Neural progenitor cell (in vitro differentiated cells): ENCODE measurements at regions not wholly inside any gene's neighbourhood (a gene's known extent, or its start where the extent isn't known, plus 50 kb on each side); places are given as distances from the start of the nearest gene placed in this dataset.
A peak's percentile ranks its signal among the peaks of the same experiment; 100 is the strongest.

ENCODE experiments used
- DNase-seq: peaks from one replicate; pipeline ENCODE4 v3.0.0-alpha.2; 2016; ENCODE audit warnings: low spot score
- H2AFZ ChIP-seq: fragments of 200-600 bp; sonication (generic); replicated peaks from 2 replicates; pipeline ENCODE4 v1.6.1; 2016; ENCODE audit warnings: antibody characterized with exemption
- H3F3A ChIP-seq: fragments of 200-600 bp; sonication (generic); 2 replicates; pipeline ENCODE4 v1.6.1; 2016; ENCODE audit warnings: antibody characterized with exemption, low read depth
- H3K27ac ChIP-seq: fragments of 200-600 bp; sonication (generic); 2 replicates; pipeline ENCODE4 v1.5.1; 2016; ENCODE audit warnings: mild to moderate bottlenecking
- H3K27me3 ChIP-seq: fragments of 200-600 bp; sonication (generic); 2 replicates; pipeline ENCODE4 v1.6.1; 2016; ENCODE audit warnings: mild to moderate bottlenecking, moderate library complexity
- H3K36me3 ChIP-seq: fragments of 200-600 bp; sonication (generic); 2 replicates; pipeline ENCODE4 v1.5.1; 2016
- H3K4me1 ChIP-seq: fragments of 200-600 bp; sonication (generic); 2 replicates; pipeline ENCODE4 v1.6.1; 2016; ENCODE audit warnings: mixed run types
- H3K4me2 ChIP-seq: fragments of 200-600 bp; sonication (generic); 2 replicates; pipeline ENCODE4 v1.6.1; 2016
- H3K4me3 ChIP-seq: fragments of 200-600 bp; sonication (generic); 2 replicates; pipeline ENCODE4 v1.5.1; 2016
- H3K79me2 ChIP-seq: fragments of 200-600 bp; sonication (generic); 2 replicates; pipeline ENCODE4 v1.6.1; 2016; ENCODE audit warnings: low read depth
- H3K9ac ChIP-seq: fragments of 200-600 bp; sonication (generic); 2 replicates; pipeline ENCODE4 v1.6.1; 2016
- H3K9me3 ChIP-seq: fragments of 200-600 bp; sonication (generic); 2 replicates; pipeline ENCODE4 v1.5.1; 2016; ENCODE audit warnings: low read depth
- H4K20me1 ChIP-seq: fragments of 200-600 bp; sonication (generic); 2 replicates; pipeline ENCODE4 v1.6.1; 2016; ENCODE audit warnings: low read depth
- H3K27ac Mint-ChIP-seq: 3 replicates; pipeline ENCODE4 v1.8.0; 2021; ENCODE audit warnings: mixed read lengths
- H3K27me3 Mint-ChIP-seq: 2 replicates; pipeline ENCODE4 v1.8.0; 2022; ENCODE audit warnings: low read depth, mild to moderate bottlenecking, inconsistent platforms, moderate library complexity, mixed read lengths; ENCODE audit not compliant: insufficient read depth
- H3K36me3 Mint-ChIP-seq: 3 replicates; pipeline ENCODE4 v1.8.0; 2021; ENCODE audit warnings: mixed read lengths
- H3K4me1 Mint-ChIP-seq: 3 replicates; pipeline ENCODE4 v1.8.0; 2021; ENCODE audit warnings: mixed read lengths
- H3K4me3 Mint-ChIP-seq: 3 replicates; pipeline ENCODE4 v1.8.0; 2021; ENCODE audit warnings: mild to moderate bottlenecking, moderate library complexity, mixed read lengths
- H3K9me3 Mint-ChIP-seq: 3 replicates; pipeline ENCODE4 v1.8.0; 2020; ENCODE audit warnings: mixed read lengths
- EZH2 ChIP-seq: fragments of 200-600 bp; sonication (generic); IDR thresholded peaks from 2 replicates; pipeline ENCODE4 v1.6.1; 2017; ENCODE audit warnings: antibody characterized with exemption, mild to moderate bottlenecking, moderate library complexity
- EZH2phosphoT487 ChIP-seq: fragments of 200-600 bp; sonication (generic); IDR thresholded peaks from 2 replicates; pipeline ENCODE4 v1.6.1; 2017; ENCODE audit warnings: antibody characterized with exemption
- TF ChIP-seq, protein P1 (sequence below): fragments of 200-600 bp; sonication (generic); IDR thresholded peaks from 2 replicates; pipeline ENCODE4 v1.5.1; 2017; ENCODE audit warnings: antibody characterized with exemption, mild to moderate bottlenecking

- Histone ChIP-seq H3K9me3 (no peaks in the 10 kb centered on the region), H3F3A (peaks cover 23% of the 10 kb centered on the region), H2AFZ (peak overlapping the region; percentile 57), H3K27me3 (peaks cover 2% of the 10 kb centered on the region), H3K4me2 (peak overlapping the region; percentile 61), H3K4me3 (peak overlapping the region; percentile 2), H3K9ac (no peak overlapping the region), H3K36me3 (no peaks in the 10 kb centered on the region), H3K27ac (no peak overlapping the region), H4K20me1 (no peaks in the 10 kb centered on the region), H3K79me2 (no peaks in the 10 kb centered on the region), H3K4me1 (peaks cover 36% of the 10 kb centered on the region)
- no peak for DNase-seq
- H3K4me1 Mint-ChIP-seq, result peaks cover 11% of the 10 kb centered on the region
- no peak overlapping the region for H3K4me3 Mint-ChIP-seq
- peaks cover 3% of the 10 kb centered on the region for H3K27me3 Mint-ChIP-seq
- no peak for TF ChIP-seq EZH2
- TF ChIP-seq EZH2phosphoT487, result no peak
- TF ChIP-seq, protein P1, sequence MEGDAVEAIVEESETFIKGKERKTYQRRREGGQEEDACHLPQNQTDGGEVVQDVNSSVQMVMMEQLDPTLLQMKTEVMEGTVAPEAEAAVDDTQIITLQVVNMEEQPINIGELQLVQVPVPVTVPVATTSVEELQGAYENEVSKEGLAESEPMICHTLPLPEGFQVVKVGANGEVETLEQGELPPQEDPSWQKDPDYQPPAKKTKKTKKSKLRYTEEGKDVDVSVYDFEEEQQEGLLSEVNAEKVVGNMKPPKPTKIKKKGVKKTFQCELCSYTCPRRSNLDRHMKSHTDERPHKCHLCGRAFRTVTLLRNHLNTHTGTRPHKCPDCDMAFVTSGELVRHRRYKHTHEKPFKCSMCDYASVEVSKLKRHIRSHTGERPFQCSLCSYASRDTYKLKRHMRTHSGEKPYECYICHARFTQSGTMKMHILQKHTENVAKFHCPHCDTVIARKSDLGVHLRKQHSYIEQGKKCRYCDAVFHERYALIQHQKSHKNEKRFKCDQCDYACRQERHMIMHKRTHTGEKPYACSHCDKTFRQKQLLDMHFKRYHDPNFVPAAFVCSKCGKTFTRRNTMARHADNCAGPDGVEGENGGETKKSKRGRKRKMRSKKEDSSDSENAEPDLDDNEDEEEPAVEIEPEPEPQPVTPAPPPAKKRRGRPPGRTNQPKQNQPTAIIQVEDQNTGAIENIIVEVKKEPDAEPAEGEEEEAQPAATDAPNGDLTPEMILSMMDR, result no peak
- no peak overlapping the region for H3K27ac Mint-ChIP-seq
- H3K9me3 Mint-ChIP-seq, result peaks cover 5% of the 10 kb centered on the region
- H3K36me3 Mint-ChIP-seq, result no peaks in the 10 kb centered on the region
Observed at GRCh38 chr3:137641879-137642704, 122.0 kb upstream of the SOX14 start.

DNA sequence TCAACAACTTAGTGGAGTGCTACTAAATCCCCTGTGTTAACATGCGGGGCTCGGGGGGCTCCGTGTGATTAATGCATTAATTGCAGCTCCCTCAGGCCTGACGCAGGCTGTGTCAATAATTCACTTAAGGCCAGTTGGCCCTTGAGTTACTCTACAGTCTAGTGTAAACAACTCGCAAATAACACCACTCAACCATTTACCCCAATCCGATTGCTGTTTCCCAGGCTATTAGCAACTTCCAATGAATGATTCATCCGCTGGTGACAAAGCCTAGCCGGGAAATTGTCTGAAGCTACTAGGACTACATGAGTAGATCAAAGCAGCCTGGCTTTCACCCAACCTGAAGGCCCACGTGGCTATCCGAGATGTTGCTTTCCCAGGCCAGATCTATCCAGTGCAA lies 121.3 kb upstream of the SOX14 start:
- Histone ChIP-seq H3K36me3 (no peaks in the 10 kb centered on the region), H3K27ac (no peak overlapping the region), H3K9me3 (no peaks in the 10 kb centered on the region), H3K27me3 (peaks cover 2% of the 10 kb centered on the region), H3F3A (peaks cover 30% of the 10 kb centered on the region), H4K20me1 (no peaks in the 10 kb centered on the region), H3K4me2 (peak overlapping the region; percentile 61), H3K4me3 (peak overlapping the region; percentile 2), H3K9ac (no peak overlapping the region), H3K4me1 (peaks cover 43% of the 10 kb centered on the region), H2AFZ (peak overlapping the region; percentile 57), H3K79me2 (no peaks in the 10 kb centered on the region)
- peak; percentile 36 for DNase-seq
- H3K4me3 Mint-ChIP-seq, result no peak overlapping the region
- H3K9me3 Mint-ChIP-seq, result peaks cover 5% of the 10 kb centered on the region
- peaks cover 15% of the 10 kb centered on the region for H3K4me1 Mint-ChIP-seq
- H3K36me3 Mint-ChIP-seq, result no peaks in the 10 kb centered on the region
- H3K27me3 Mint-ChIP-seq, result peaks cover 3% of the 10 kb centered on the region
- TF ChIP-seq EZH2 (no peak), EZH2phosphoT487 (no peak)
- TF ChIP-seq, protein P1, result no peak
- H3K27ac Mint-ChIP-seq, result no peak overlapping the region

DNA sequence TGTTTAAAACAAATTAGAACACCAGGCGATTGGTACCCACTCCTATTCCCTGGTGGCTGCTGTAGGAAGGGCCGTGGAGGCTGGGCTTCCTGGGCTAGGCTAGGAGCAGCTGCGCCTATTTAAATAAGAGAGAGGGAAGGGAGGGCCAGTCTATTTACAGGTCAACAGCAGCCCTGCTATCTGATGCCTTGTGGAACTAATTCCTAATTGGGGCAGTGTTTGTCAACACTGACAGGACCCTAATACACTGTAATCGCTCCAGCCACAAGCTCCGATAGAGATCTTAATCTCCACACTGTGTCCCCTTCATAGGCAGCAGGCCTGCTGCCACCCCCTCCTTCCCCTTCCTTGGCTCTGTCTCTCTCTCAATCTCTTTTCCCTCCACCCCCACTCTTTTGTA lies 116.9 kb upstream of the SOX14 start:
- DNase-seq, result peak; percentile 77
- Histone ChIP-seq H3F3A (peaks cover 35% of the 10 kb centered on the region), H4K20me1 (no peaks in the 10 kb centered on the region), H3K27me3 (peaks cover under 1% of the 10 kb centered on the region), H2AFZ (peak overlapping the region; percentile 73), H3K36me3 (no peaks in the 10 kb centered on the region), H3K79me2 (no peaks in the 10 kb centered on the region), H3K4me2 (peak overlapping the region; percentile 70), H3K9me3 (no peaks in the 10 kb centered on the region), H3K4me3 (peak overlapping the region; percentile 25), H3K4me1 (peaks cover 41% of the 10 kb centered on the region), H3K9ac (no peak overlapping the region), H3K27ac (no peak overlapping the region)
- Mint-ChIP-seq H3K9me3 (no peaks in the 10 kb centered on the region), H3K36me3 (no peaks in the 10 kb centered on the region), H3K4me3 (no peak overlapping the region), H3K27me3 (peaks cover 2% of the 10 kb centered on the region), H3K27ac (peak overlapping the region; percentile 3), H3K4me1 (peaks cover 15% of the 10 kb centered on the region)
- TF ChIP-seq EZH2phosphoT487, result no peak
- TF ChIP-seq, protein P1, result peak; percentile 27
